Neuron (in vitro differentiated cells): ENCODE measurements at regions not wholly inside any gene's neighbourhood (a gene's known extent, or its start where the extent isn't known, plus 50 kb on each side); places are given as distances from the start of the nearest gene placed in this dataset.

Experiments
- H2AFZ ChIP-seq: one replicate; pipeline ENCODE4 v1.6.1; 2013; ENCODE audit warnings: low read depth, mild to moderate bottlenecking, inconsistent platforms, low read length, moderate library complexity
- H3K27me3 ChIP-seq: one replicate; pipeline ENCODE4 v1.6.1; 2013; ENCODE audit warnings: low read length; ENCODE audit not compliant: insufficient read depth
- H3K36me3 ChIP-seq: one replicate; pipeline ENCODE4 v1.6.1; 2013; ENCODE audit warnings: low read length; ENCODE audit not compliant: insufficient read depth
- H3K4me1 ChIP-seq: one replicate; pipeline ENCODE4 v1.6.1; 2013; ENCODE audit warnings: low read length; ENCODE audit not compliant: insufficient read depth
- H3K4me3 ChIP-seq: 2 replicates; pipeline ENCODE4 v1.5.1; 2013; ENCODE audit warnings: mild to moderate bottlenecking, low read length, moderate library complexity
- H3K9me3 ChIP-seq: one replicate; pipeline ENCODE4 v1.6.1; 2013; ENCODE audit warnings: low read length

- H3K36me3 ChIP-seq, result no peaks in the 10 kb centered on the region
- H3K4me3 ChIP-seq, result no peak overlapping the region
- no peak overlapping the region for H2AFZ ChIP-seq
- H3K4me1 ChIP-seq, result no peaks in the 10 kb centered on the region
- no peaks in the 10 kb centered on the region for H3K27me3 ChIP-seq
- no peaks in the 10 kb centered on the region for H3K9me3 ChIP-seq
These were observed 441.3 kb upstream of the SLC14A2 start for GRCh38 chr18:45173799-45174519.

- no peak overlapping the region for H2AFZ ChIP-seq
- no peaks in the 10 kb centered on the region for H3K27me3 ChIP-seq
- no peak overlapping the region for H3K4me3 ChIP-seq
- H3K9me3 ChIP-seq, result no peaks in the 10 kb centered on the region
- no peaks in the 10 kb centered on the region for H3K4me1 ChIP-seq
- no peaks in the 10 kb centered on the region for H3K36me3 ChIP-seq
These were observed 440.6 kb upstream of the SLC14A2 start for GRCh38 chr18:45174629-45175136.

- H3K4me1 ChIP-seq, result no peaks in the 10 kb centered on the region
- no peak overlapping the region for H3K4me3 ChIP-seq
- no peaks in the 10 kb centered on the region for H3K9me3 ChIP-seq
- H2AFZ ChIP-seq, result no peak overlapping the region
- H3K27me3 ChIP-seq, result no peaks in the 10 kb centered on the region
- no peaks in the 10 kb centered on the region for H3K36me3 ChIP-seq
These were observed 439.8 kb upstream of the SLC14A2 start for GRCh38 chr18:45175511-45175910.

- Histone ChIP-seq H3K27me3 (no peaks in the 10 kb centered on the region), H2AFZ (no peak overlapping the region), H3K36me3 (no peaks in the 10 kb centered on the region), H3K4me1 (no peaks in the 10 kb centered on the region), H3K9me3 (no peaks in the 10 kb centered on the region), H3K4me3 (no peak overlapping the region)
These were observed 428.4 kb upstream of the SLC14A2 start for GRCh38 chr18:45186832-45187231.

GRCh38 chr18:45191795-45192194 lies 423.5 kb upstream of the SLC14A2 start:
- no peak overlapping the region for H2AFZ ChIP-seq
- H3K27me3 ChIP-seq, result no peaks in the 10 kb centered on the region
- H3K4me3 ChIP-seq, result no peak overlapping the region
- no peaks in the 10 kb centered on the region for H3K9me3 ChIP-seq
- no peaks in the 10 kb centered on the region for H3K36me3 ChIP-seq
- H3K4me1 ChIP-seq, result no peaks in the 10 kb centered on the region

GRCh38 chr18:45197526-45197970 lies 417.7 kb upstream of the SLC14A2 start:
- Histone ChIP-seq H2AFZ (no peak overlapping the region), H3K4me3 (no peak overlapping the region)

GRCh38 chr18:45198526-45198925 lies 416.8 kb upstream of the SLC14A2 start:
- Histone ChIP-seq H3K4me1 (peaks cover 10% of the 10 kb centered on the region), H3K9me3 (no peaks in the 10 kb centered on the region), H3K36me3 (no peaks in the 10 kb centered on the region), H3K4me3 (no peak overlapping the region), H3K27me3 (no peaks in the 10 kb centered on the region), H2AFZ (no peak overlapping the region)

More at GRCh38 chr18:45197526-45197970, 417.7 kb upstream of the SLC14A2 start:
- peaks cover 10% of the 10 kb centered on the region for H3K4me1 ChIP-seq
- H3K27me3 ChIP-seq, result no peaks in the 10 kb centered on the region
- no peaks in the 10 kb centered on the region for H3K36me3 ChIP-seq
- no peaks in the 10 kb centered on the region for H3K9me3 ChIP-seq

- Histone ChIP-seq H3K9me3 (no peaks in the 10 kb centered on the region), H3K4me1 (peaks cover 10% of the 10 kb centered on the region), H2AFZ (no peak overlapping the region), H3K27me3 (no peaks in the 10 kb centered on the region), H3K4me3 (no peak overlapping the region), H3K36me3 (no peaks in the 10 kb centered on the region)
These were observed 414.2 kb upstream of the SLC14A2 start for GRCh38 chr18:45201029-45201428.

GRCh38 chr18:45201489-45201888 lies 413.8 kb upstream of the SLC14A2 start:
- H3K27me3 ChIP-seq, result no peaks in the 10 kb centered on the region
- H3K4me3 ChIP-seq, result no peak overlapping the region
- no peaks in the 10 kb centered on the region for H3K9me3 ChIP-seq
- H3K4me1 ChIP-seq, result peaks cover 10% of the 10 kb centered on the region
- H2AFZ ChIP-seq, result no peak overlapping the region
- no peaks in the 10 kb centered on the region for H3K36me3 ChIP-seq

- Histone ChIP-seq H3K4me1 (peaks cover 9% of the 10 kb centered on the region), H3K36me3 (no peaks in the 10 kb centered on the region), H3K4me3 (no peak overlapping the region), H3K9me3 (no peaks in the 10 kb centered on the region), H2AFZ (no peak overlapping the region), H3K27me3 (no peaks in the 10 kb centered on the region)
These were observed 413.2 kb upstream of the SLC14A2 start for GRCh38 chr18:45202061-45202460.

- H3K27me3 ChIP-seq, result no peaks in the 10 kb centered on the region
- H3K9me3 ChIP-seq, result no peaks in the 10 kb centered on the region
- no peaks in the 10 kb centered on the region for H3K4me1 ChIP-seq
- no peak overlapping the region for H2AFZ ChIP-seq
- no peaks in the 10 kb centered on the region for H3K36me3 ChIP-seq
- H3K4me3 ChIP-seq, result no peak overlapping the region
These were observed 411.6 kb upstream of the SLC14A2 start for GRCh38 chr18:45203677-45204076.

- Histone ChIP-seq H3K4me1 (no peaks in the 10 kb centered on the region), H3K27me3 (no peaks in the 10 kb centered on the region), H3K9me3 (no peaks in the 10 kb centered on the region), H2AFZ (no peak overlapping the region), H3K4me3 (no peak overlapping the region), H3K36me3 (no peaks in the 10 kb centered on the region)
These were observed 407.9 kb upstream of the SLC14A2 start for GRCh38 chr18:45207328-45207727.

GRCh38 chr18:45208164-45208563 lies 407.1 kb upstream of the SLC14A2 start:
- H3K27me3 ChIP-seq, result no peaks in the 10 kb centered on the region
- no peak overlapping the region for H3K4me3 ChIP-seq

More at GRCh38 chr18:45208164-45208563, 407.1 kb upstream of the SLC14A2 start:
- Histone ChIP-seq H3K4me1 (no peaks in the 10 kb centered on the region), H2AFZ (no peak overlapping the region), H3K9me3 (no peaks in the 10 kb centered on the region), H3K36me3 (no peaks in the 10 kb centered on the region)
